Keratinocyte (primary cell): ENCODE measurements at regions not wholly inside any gene's neighbourhood (a gene's known extent, or its start where the extent isn't known, plus 50 kb on each side); places are given as distances from the start of the nearest gene placed in this dataset.

Experiments
- EZH2 ChIP-seq: IDR thresholded peaks from one replicate; pipeline ENCODE4 v1.6.1; 2012; ENCODE audit warnings: inconsistent platforms, mild to moderate bottlenecking, low read length, moderate library complexity
- TF ChIP-seq, protein P1 (sequence below), 3 experiments: IDR thresholded peaks in 1 of 3; conservative IDR thresholded peaks in 1 of 3; optimal IDR thresholded peaks in 1 of 3; 2 replicates in 2 of 3; 3 replicates in 1 of 3; pipeline versions ENCODE3 to v1.5.1; 2011; ENCODE audit warnings: low read length in 3 of 3, mild to moderate bottlenecking in 3 of 3, moderate library complexity in 2 of 3, control low read depth in 1 of 3, inconsistent platforms in 1 of 3; ENCODE audit not compliant: insufficient read depth in 2 of 3; ENCODE audit errors: extremely low read depth in 1 of 3

DNA sequence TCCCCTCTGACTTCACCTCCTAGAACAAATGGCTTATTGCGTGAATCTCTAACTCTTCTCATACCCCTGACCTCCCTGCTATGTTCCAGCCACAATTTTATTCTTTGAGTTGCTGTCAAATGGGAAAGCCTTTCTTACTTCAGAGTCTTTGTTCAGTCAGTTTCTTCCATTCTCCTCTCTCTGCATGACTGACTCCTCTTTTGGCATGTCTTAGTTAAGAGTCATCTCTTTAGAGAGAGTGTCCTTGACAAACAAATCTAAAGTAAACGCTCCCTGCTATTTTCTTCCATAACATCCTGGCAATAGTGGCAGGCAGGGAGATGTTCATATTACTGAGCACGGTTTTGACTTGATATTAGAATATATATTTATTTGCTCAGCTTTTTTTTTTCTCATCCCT is 170.7 kb upstream of the ERBB4 start:
- no peak for TF ChIP-seq EZH2
- TF ChIP-seq, protein P1, sequence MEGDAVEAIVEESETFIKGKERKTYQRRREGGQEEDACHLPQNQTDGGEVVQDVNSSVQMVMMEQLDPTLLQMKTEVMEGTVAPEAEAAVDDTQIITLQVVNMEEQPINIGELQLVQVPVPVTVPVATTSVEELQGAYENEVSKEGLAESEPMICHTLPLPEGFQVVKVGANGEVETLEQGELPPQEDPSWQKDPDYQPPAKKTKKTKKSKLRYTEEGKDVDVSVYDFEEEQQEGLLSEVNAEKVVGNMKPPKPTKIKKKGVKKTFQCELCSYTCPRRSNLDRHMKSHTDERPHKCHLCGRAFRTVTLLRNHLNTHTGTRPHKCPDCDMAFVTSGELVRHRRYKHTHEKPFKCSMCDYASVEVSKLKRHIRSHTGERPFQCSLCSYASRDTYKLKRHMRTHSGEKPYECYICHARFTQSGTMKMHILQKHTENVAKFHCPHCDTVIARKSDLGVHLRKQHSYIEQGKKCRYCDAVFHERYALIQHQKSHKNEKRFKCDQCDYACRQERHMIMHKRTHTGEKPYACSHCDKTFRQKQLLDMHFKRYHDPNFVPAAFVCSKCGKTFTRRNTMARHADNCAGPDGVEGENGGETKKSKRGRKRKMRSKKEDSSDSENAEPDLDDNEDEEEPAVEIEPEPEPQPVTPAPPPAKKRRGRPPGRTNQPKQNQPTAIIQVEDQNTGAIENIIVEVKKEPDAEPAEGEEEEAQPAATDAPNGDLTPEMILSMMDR (optimal IDR thresholded peaks at IDR 0.05 in 1 of 3, IDR thresholded peaks at IDR 0.05 in 1 of 3, conservative IDR thresholded peaks at IDR 0.05 in 1 of 3; ENCODE audit: extremely low read depth in 1 of 3, insufficient read depth in 2 of 3, low read length in 3 of 3) = no peak
